ENCODE measurements at regions not wholly inside any gene's neighbourhood (a gene's known extent, or its start where the extent isn't known, plus 50 kb on each side); places are given as distances from the start of the nearest gene placed in this dataset.

GRCh38 chr2:41826921-41827320 lies 220.9 kb upstream of the PKDCC start:
- no peak for DNase-seq

DNA sequence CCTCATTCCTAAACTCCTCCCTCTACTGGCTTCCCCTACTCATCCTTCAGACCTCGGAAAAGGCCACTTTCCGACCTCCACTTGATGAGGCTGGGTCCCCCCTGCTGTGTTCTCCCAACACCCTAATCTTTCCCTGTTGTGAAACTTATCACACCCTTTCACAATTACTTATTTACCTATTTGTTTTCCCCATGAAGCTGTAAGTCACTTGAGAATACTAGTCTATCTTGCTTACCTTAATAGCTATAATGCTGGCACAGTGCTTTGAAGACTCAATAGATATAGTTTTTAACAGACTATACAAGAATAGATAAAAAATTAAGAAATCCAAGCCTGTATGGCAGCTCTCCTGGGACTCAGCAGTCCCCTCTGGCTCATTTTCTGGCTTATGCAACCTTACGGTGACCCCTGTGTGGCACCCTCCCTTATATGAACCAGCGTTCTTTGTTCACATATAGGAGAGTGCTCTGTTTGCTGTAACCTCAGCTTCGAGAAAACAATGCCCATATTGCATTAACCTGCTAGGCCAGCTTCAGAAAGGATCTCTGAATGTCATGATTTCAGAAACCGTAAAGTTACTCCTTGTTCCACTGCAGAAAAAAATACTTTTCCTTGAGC lies 220.4 kb upstream of the PKDCC start:
- no peak for DNase-seq

DNA sequence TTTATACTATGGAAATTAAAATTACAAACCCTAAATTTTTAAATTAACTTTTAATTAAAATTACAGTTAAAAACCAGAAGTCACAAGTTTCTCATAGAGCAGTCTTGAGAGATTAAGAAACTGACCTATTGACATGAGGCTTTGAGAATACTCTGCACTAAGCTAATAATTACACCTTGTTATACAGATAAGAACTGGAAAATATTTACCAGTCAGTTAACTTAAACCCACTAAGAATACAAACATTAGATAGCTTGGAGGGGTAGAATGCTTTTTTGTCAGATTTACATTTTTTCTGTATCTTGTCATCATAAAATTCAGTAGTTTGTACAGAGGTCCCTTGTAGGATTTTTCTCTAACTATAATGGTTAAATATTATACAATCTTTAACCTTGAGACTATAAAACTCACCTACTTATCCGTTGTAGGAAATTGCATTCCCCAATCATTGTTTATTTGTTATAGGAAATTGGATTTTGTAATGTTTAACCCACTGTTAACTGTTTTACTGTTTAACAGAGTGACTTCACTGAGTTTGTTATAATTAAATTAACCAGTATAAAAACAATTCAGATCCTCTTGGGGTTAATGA lies 219.7 kb upstream of the PKDCC start:
- DNase-seq, result no peak

- no peak for DNase-seq
Observed at GRCh38 chr2:41829052-41829451, 218.8 kb upstream of the PKDCC start.

DNA sequence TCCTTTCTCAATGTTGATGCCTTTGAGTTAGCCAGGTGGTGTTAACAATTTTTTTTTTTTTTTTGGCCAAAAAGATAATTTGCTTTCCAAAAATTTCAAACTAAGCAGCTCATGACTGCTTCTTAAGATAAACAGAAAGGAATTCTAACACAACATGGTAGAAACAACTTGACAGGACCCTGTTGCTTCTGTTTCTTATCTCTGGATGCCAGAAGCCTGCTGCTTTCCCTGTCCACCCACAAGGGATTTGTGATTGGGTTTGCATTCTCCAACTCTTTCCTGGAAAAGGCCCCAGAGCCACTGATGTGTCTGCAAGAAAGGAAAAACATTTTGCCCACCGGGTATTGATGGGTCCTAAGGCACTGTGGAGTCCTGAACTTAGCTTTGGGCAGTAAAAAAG lies 217.2 kb upstream of the PKDCC start:
- no peak for DNase-seq

DNA sequence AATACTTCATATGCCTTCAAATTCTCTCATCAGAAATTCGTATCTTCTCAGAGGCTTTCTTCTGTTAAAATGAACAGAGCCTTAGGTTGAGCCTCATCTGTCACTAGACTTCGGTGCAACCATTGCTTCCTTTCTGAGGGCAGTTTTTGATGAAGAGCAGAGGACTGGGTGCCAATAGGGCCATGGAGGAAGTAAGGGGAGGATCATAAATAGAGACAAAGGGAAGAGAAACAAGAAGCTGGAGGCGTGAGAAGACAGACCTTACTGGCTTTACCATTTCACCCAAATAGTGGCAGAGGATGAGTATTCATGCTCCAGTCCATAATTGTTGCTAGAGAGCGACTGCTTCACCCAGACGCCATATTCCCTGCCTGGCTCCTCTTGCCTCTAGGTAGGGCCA lies 215.6 kb upstream of the PKDCC start:
- no peak for DNase-seq

DNA sequence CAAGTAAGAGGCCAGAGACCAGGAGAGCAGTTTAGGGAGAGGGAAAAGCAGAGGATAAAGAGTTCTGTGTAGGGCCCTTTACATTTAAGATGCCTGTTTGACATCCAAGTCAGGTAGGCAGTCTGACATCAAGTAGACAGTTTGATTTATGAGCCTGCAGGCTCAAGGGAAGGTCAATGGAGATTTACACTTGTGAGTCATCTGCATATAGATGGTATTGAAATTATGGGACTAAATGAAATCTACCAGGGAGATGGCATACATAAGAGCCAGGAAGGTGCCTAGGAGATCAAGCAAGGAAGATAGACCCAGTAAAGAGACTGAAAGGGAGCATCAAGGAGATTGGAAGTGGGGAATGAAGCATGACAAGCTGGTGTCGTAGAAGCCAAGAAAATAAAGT lies 212.4 kb upstream of the PKDCC start:
- DNase-seq, result no peak

GRCh38 chr2:41836948-41837347 lies 210.9 kb upstream of the PKDCC start:
- DNase-seq, result peak; percentile 17 to 23

GRCh38 chr2:41837610-41838009 lies 210.2 kb upstream of the PKDCC start:
- no peak for DNase-seq

GRCh38 chr2:41840702-41841551 lies 206.9 kb upstream of the PKDCC start:
- no peak for DNase-seq

- no peak for DNase-seq
Observed at GRCh38 chr2:41846962-41847361, 200.9 kb upstream of the PKDCC start.

DNA sequence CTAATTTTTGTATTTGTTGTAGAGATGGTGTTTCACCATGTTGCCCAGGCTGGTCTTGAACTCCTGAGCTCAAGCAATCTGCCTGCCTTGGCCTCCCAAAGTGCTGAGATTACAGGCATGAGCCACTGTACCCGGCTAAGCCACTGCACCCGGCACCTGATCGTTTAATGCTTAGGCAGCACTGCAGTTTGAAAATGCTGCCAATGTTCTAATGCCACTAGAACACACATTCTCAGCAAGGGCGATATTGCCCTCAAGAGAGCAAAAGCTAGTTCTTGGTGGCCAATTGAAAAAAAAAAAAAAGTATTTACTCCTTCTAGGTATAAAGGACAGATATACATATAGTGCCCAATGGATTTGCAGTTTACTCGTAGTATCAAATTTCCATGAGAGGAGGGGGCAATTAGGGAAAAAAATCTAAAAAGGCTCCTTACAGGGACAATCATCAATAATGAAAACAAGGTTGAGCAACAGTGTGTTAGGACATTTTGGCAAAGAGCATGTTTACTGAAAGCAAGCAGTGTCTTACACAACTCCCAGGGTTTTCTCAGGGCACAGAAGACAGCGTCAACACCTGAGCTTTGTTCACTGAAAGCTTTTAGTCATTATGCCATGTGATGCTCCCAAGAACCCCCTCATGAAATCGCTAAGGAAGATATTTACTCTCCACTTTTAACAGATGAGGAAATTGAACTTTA lies 199.9 kb upstream of the PKDCC start:
- DNase-seq, result no peak

GRCh38 chr2:41851554-41851953 lies 196.3 kb upstream of the PKDCC start:
- no peak for DNase-seq

DNA sequence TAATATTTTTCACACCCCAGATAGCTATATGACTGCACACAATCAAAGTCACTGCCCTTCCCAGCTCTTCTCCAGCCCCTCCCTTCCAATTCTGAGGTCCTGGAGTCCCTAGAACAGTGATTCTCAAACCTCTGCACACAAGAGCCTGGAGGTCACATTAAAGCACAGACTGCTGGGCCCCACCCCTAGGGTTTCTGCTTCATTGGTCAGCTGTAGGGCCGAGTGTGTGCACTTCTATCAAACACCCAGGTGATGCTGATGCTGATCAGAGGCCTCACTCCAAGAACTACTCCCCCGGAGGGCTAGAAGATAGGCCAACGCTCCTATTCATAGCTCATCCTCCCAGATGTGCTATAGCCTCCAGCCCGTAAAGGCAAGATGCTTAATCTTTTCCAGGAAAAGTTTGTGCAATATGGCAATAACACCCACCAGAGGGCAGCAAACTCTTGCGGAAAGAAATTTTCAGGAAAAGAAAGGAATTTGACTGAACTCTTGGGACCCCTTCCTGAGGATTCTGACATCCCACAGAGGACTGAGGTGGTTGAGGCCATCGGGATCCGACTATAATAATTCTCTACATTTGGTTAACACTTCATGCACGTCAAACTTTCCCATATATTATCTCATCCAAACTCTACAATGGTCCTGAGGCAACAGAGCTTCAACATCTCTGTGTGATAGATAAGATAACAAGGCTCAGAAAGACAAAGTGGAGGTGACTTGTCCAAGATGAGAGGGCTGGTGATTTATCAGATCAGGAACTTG lies 194.2 kb upstream of the PKDCC start:
- DNase-seq, result peak; percentile 5 to 7

DNA sequence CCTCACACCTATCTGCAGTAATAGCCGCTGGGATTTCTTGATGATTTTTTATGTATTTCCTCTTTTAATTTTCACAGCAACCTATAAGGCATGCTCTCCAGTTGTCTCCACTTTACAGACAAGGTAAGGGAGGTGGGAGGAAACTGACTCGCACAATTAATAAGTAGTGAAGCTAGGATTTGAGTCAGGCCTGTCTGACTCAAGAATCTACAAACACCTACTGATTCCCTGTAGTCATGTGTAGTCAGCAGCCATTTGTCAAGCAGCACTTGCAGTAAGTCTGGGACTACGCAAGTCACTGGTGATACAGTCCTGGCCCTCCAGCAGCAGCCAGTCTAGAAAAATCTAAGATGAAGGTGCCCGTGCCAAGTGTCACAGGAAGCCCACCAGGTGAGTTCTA lies 193.6 kb upstream of the PKDCC start:
- DNase-seq, result no peak

DNA sequence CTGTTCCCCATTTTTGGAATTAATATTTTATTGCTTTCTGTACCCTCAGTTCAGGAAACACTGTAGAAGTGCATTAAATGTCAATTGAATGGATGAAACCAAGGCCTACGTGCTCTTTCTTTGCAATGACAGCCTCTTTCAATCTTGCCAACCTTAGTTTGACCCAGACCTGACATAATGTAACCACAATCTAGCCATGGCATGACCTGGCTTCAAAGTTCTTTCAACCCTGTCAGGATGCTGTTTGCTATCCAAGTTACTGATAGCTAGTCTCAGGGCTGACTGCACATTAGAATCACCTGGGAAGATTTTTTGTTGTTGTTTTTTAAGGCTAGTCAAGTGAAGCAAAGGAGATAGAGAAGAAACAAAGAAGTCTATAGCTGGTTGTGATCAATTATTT lies 190.9 kb upstream of the PKDCC start:
- DNase-seq, result no peak

DNA sequence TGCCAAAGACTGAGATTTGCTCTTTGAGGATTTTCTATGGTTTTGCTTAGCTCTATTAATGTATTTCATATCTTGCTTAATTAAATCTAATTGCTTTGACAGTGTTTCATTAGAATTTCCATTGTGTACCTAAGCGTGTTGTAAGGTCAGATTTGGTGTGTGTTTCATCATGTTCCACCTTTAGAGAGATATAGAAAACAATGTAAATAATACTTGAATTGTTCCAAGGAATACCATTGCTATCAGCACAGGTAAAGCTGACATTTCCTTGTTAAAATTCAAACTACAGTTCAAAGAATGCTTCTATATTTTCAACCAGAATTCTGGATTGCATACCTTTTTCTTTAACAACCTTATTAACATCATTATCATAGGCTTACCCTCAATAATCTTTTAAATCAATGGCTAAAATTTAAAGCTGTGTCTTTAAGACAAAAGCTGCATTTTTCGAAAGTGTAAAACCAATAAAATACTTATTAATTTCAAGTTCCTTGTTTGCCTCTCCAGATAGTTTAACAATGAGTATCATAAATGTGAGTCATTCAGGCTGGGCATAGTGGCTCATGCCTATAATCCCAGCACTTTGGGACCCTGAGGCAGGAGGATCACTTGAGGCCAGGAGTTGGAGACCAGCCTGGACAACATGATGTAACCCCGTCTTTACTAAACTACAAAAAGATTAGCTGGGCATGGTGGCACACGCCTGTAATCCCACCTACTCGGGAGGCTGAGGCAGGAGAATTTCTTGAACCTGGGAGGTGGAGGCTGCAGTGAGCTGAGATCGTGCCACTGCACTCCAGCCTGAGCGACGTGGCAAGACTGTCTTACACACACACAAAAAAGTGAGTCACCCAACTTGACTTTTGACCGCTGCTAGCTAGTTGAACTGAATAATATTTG lies 188.0 kb upstream of the PKDCC start:
- no peak for DNase-seq

- DNase-seq, result no peak
Observed at GRCh38 chr2:41863062-41863461, 184.8 kb upstream of the PKDCC start.

DNA sequence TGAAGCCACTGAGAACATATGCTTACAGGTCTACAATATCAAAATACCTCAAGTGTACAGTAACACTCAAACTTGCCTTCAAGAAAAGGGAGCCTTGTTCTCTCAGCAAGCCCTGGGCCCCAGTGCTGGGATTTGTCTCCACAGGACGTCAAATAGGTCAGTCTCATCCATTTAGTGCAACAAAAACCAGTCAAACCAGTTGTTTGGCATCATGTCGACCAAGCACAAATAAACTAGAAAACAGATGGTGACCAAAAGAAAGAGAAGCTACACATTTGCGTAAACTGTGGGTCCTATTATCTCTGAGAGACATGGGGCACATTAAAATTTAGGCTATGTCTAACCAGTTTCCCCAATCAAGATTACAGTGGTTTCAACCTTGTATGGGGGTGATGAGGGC lies 182.6 kb upstream of the PKDCC start:
- no peak for DNase-seq

DNA sequence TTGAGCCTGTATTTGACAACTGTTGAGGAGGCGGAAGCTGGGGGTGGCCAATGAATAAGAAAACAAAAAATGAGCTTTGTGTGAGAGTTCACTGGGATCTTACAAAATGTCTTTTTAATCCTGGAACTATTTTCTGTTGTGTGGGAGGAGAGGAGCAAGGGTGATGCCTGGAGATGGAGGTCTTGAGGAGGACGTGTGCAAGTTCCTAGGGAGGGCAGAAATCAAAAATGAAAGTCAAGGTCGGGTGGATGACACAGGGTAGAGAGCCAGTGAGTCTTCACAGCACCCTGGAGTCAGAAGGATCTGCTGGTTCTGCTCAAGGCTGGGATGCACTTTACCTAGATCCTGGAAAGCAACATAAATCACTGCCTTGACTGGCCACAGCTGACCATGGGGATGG lies 180.3 kb upstream of the PKDCC start:
- DNase-seq, result no peak

DNA sequence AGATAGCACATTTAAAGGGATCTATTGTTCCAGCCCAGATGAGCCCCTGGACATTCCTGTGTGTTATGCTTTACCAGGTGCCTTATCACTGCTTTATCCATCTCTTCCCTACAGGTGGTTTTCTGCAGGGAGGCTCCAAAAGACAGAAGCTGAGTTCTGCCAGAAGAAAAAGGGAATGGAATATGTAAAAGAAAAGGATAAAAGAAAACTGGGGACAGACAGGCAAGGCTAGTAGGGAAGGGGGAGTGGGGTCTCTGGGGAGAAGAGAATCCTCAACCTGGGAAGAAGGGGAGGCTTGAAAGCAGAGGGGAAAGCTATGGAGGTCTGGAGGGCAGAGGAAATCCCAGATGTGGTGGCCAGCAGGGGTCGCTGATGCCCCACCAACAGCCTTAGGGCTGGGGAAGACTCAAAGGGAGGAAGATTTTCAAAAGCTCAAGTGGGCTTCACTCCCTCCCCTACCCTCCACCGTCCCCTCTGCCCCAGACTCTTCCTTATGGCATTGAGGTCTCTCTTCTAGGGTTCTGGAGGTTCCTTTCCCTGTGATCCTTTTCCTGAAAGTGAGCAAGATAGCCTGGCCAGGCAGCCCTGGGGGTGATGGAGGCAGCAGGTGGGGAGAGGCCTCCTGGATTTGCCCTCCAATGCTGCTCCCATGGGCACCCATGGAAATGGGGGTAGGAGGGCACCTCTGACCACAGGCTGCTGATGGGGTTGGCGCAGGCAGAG lies 178.1 kb upstream of the PKDCC start:
- DNase-seq, result peak in 1 of 2 experiments; percentile 13

All from AML-193 (cell line).